WTC11 (cell line): ENCODE measurements at regions not wholly inside any gene's neighbourhood (a gene's known extent, or its start where the extent isn't known, plus 50 kb on each side); places are given as distances from the start of the nearest gene placed in this dataset.

Experiments
- ATAC-seq: fragments of 200-7000 bp; cut with Tn5 transposase; 2 replicates; pipeline ENCODE4 v1.10.0; 2021; ENCODE audit warnings: mild to moderate bottlenecking, moderate library complexity
- CTCF ChIA-PET: fragments of 300-600 bp; sonication (Branson Sonifier 250); formaldehyde crosslinking; loops from one replicate; lab custom pipeline; 2021; ENCODE audit warnings: antibody characterized with exemption; lab: Charles Lee
- POLR2A ChIA-PET: fragments of 350-600 bp; sonication (Branson Sonifier 250); formaldehyde crosslinking; loops from one replicate; lab custom pipeline; 2021; ENCODE audit warnings: antibody characterized with exemption; lab: Charles Lee
- DNase-seq: peaks from one replicate; pipeline ENCODE4 v3.0.0; 2021; ENCODE audit warnings: low spot score
- H3K27ac Mint-ChIP-seq: 2 replicates; pipeline ENCODE4 v1.8.0; 2021; ENCODE audit warnings: mixed read lengths
- H3K27me3 Mint-ChIP-seq: 2 replicates; pipeline ENCODE4 v1.8.0; 2021; ENCODE audit warnings: low read depth, mild to moderate bottlenecking, moderate library complexity, mixed read lengths
- H3K36me3 Mint-ChIP-seq: 2 replicates; pipeline ENCODE4 v1.8.0; 2021; ENCODE audit warnings: mixed read lengths
- H3K4me1 Mint-ChIP-seq: 2 replicates; pipeline ENCODE4 v1.8.0; 2022; ENCODE audit warnings: mixed read lengths
- H3K4me3 Mint-ChIP-seq: 2 replicates; pipeline ENCODE4 v1.8.0; 2021; ENCODE audit warnings: mild to moderate bottlenecking, moderate library complexity, mixed read lengths
- H3K9me3 Mint-ChIP-seq: 2 replicates; pipeline ENCODE4 v1.8.0; 2021; ENCODE audit warnings: mixed read lengths
- CREM ChIP-seq: sonication (generic); formaldehyde crosslinking; IDR thresholded peaks from 2 replicates; pipeline ENCODE4 v1.8.1; 2022; ENCODE audit warnings: mild to moderate bottlenecking, missing genetic modification reagents, moderate library complexity
- EMX1 ChIP-seq: fragments of 250-450 bp; sonication (Bioruptor Pico); IDR thresholded peaks from 2 replicates; pipeline ENCODE4 v1.8.0; 2021; ENCODE audit warnings: mild to moderate bottlenecking
- FOXP4 ChIP-seq: sonication (generic); formaldehyde crosslinking; IDR thresholded peaks from 2 replicates; pipeline ENCODE4 v1.8.0; 2022; ENCODE audit warnings: mild to moderate bottlenecking, missing genetic modification reagents
- JUN ChIP-seq: sonication (generic); formaldehyde crosslinking; IDR thresholded peaks from 2 replicates; pipeline ENCODE4 v1.8.0; 2023; ENCODE audit warnings: mild to moderate bottlenecking, missing genetic modification reagents
- KAT7 ChIP-seq: sonication (generic); formaldehyde crosslinking; IDR thresholded peaks from 2 replicates; pipeline ENCODE4 v1.8.1; 2023; ENCODE audit warnings: missing genetic modification reagents, mild to moderate bottlenecking, borderline replicate concordance
- MYBL2 ChIP-seq: sonication (generic); formaldehyde crosslinking; IDR thresholded peaks from 2 replicates; pipeline ENCODE4 v1.8.1; 2023; ENCODE audit warnings: mild to moderate bottlenecking, moderate library complexity, missing genetic modification reagents
- OVOL2 ChIP-seq: fragments of 250-450 bp; sonication (Bioruptor Pico); IDR thresholded peaks from 2 replicates; pipeline ENCODE4 v1.9.0; 2021; ENCODE audit warnings: mild to moderate bottlenecking, borderline replicate concordance
- PRRX2 ChIP-seq: fragments of 250-450 bp; sonication (Bioruptor Pico); IDR thresholded peaks from 2 replicates; pipeline ENCODE4 v1.8.0; 2021; ENCODE audit warnings: mild to moderate bottlenecking
- SMAD4 ChIP-seq: sonication (generic); formaldehyde crosslinking; IDR thresholded peaks from 2 replicates; pipeline ENCODE4 v1.8.0; 2022; ENCODE audit warnings: mild to moderate bottlenecking, missing genetic modification reagents
- SOX15 ChIP-seq: fragments of 250-450 bp; sonication (Bioruptor Pico); IDR thresholded peaks from 2 replicates; pipeline ENCODE4 v1.9.0; 2021; ENCODE audit warnings: mild to moderate bottlenecking
- SP1 ChIP-seq: sonication (generic); formaldehyde crosslinking; conservative IDR thresholded peaks from 2 replicates; pipeline ENCODE4 v1.8.1; 2022; ENCODE audit warnings: missing genetic modification reagents
- TCF7 ChIP-seq: sonication (generic); formaldehyde crosslinking; IDR thresholded peaks from 2 replicates; pipeline ENCODE4 v1.8.0; 2022; ENCODE audit warnings: mild to moderate bottlenecking, low read depth, missing genetic modification reagents, moderate library complexity
- ZMAT4 ChIP-seq: fragments of 250-450 bp; sonication (Bioruptor Pico); IDR thresholded peaks from 2 replicates; pipeline ENCODE4 v1.9.0; 2021; ENCODE audit warnings: mild to moderate bottlenecking
- ZNF232 ChIP-seq: sonication (generic); formaldehyde crosslinking; IDR thresholded peaks from 2 replicates; pipeline ENCODE4 v1.8.0; 2022; ENCODE audit warnings: mild to moderate bottlenecking, missing genetic modification reagents
- ZNF281 ChIP-seq: sonication (generic); formaldehyde crosslinking; IDR thresholded peaks from 2 replicates; pipeline ENCODE4 v1.8.0; 2023; ENCODE audit warnings: mild to moderate bottlenecking, missing genetic modification reagents
- TF ChIP-seq, protein P1 (sequence below): sonication (generic); formaldehyde crosslinking; IDR thresholded peaks from 2 replicates; pipeline ENCODE4 v1.8.1; 2022; ENCODE audit warnings: low read depth, missing genetic modification reagents, borderline replicate concordance
- TF ChIP-seq, protein P2 (sequence below): sonication (generic); formaldehyde crosslinking; IDR thresholded peaks from 2 replicates; pipeline ENCODE4 v1.8.1; 2023; ENCODE audit warnings: mild to moderate bottlenecking, missing genetic modification reagents, borderline replicate concordance
- TF ChIP-seq, protein P3 (sequence below): fragments of 250-450 bp; sonication (Bioruptor Pico); IDR thresholded peaks from 2 replicates; pipeline ENCODE4 v2.1.2; 2022; ENCODE audit warnings: mild to moderate bottlenecking, moderate library complexity
- TF ChIP-seq, protein P4 (sequence below): sonication (generic); formaldehyde crosslinking; IDR thresholded peaks from 2 replicates; pipeline ENCODE4 v1.8.0; 2023; ENCODE audit warnings: missing genetic modification reagents, mild to moderate bottlenecking, borderline replicate concordance

DNA sequence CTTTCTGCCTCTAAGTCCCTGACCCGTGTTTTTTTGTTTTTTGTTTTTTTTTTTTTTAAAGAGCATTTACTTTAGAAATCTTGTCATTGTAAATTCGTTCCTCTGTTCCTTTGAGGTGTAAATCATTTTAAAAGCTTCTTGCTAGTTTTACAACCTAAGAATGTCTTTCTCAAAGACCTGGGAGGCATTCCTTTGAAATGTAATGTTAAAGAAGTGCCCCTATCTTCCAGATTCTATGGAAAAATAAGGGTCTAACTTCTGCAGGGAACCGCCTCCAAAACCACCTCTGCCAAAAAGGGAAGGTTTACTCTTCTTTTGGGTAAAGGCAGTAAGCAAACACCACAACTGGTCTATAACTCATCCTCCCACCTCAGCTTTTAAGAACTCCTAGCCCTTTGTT, 259.6 kb upstream of the ZNF804A start:
- Mint-ChIP-seq H3K36me3 (no peaks in the 10 kb centered on the region), H3K9me3 (no peaks in the 10 kb centered on the region), H3K27me3 (peaks cover 89% of the 10 kb centered on the region), H3K27ac (no peak overlapping the region), H3K4me3 (0 out of 2 replicates have a peak overlapping the region, but pooled peaks have one; percentile 14), H3K4me1 (peaks cover 22% of the 10 kb centered on the region)
- ChIA-PET POLR2A (interaction anchor here (0.7 kb wide), 1 partner anchor 266 kb away, joined by 4 read pairs; no protein-coding TSS in a partner anchor), CTCF (no interaction called here)
- ATAC-seq (peak; percentile 70), DNase-seq (no peak)
- TF ChIP-seq ZMAT4 (CRISPR knock-in tag) (0 out of 2 replicates have a peak, but pooled peaks have one; percentile 36), JUN (CRISPR knock-in tag) (no peak), EMX1 (no peak), KAT7 (CRISPR knock-in tag) (no peak), ZNF281 (CRISPR knock-in tag) (no peak)
- TF ChIP-seq, protein P1, sequence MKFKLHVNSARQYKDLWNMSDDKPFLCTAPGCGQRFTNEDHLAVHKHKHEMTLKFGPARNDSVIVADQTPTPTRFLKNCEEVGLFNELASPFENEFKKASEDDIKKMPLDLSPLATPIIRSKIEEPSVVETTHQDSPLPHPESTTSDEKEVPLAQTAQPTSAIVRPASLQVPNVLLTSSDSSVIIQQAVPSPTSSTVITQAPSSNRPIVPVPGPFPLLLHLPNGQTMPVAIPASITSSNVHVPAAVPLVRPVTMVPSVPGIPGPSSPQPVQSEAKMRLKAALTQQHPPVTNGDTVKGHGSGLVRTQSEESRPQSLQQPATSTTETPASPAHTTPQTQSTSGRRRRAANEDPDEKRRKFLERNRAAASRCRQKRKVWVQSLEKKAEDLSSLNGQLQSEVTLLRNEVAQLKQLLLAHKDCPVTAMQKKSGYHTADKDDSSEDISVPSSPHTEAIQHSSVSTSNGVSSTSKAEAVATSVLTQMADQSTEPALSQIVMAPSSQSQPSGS (CRISPR knock-in tag): no peak
- TF ChIP-seq, protein P2, sequence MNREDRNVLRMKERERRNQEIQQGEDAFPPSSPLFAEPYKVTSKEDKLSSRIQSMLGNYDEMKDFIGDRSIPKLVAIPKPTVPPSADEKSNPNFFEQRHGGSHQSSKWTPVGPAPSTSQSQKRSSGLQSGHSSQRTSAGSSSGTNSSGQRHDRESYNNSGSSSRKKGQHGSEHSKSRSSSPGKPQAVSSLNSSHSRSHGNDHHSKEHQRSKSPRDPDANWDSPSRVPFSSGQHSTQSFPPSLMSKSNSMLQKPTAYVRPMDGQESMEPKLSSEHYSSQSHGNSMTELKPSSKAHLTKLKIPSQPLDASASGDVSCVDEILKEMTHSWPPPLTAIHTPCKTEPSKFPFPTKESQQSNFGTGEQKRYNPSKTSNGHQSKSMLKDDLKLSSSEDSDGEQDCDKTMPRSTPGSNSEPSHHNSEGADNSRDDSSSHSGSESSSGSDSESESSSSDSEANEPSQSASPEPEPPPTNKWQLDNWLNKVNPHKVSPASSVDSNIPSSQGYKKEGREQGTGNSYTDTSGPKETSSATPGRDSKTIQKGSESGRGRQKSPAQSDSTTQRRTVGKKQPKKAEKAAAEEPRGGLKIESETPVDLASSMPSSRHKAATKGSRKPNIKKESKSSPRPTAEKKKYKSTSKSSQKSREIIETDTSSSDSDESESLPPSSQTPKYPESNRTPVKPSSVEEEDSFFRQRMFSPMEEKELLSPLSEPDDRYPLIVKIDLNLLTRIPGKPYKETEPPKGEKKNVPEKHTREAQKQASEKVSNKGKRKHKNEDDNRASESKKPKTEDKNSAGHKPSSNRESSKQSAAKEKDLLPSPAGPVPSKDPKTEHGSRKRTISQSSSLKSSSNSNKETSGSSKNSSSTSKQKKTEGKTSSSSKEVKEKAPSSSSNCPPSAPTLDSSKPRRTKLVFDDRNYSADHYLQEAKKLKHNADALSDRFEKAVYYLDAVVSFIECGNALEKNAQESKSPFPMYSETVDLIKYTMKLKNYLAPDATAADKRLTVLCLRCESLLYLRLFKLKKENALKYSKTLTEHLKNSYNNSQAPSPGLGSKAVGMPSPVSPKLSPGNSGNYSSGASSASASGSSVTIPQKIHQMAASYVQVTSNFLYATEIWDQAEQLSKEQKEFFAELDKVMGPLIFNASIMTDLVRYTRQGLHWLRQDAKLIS (CRISPR knock-in tag): no peak

DNA sequence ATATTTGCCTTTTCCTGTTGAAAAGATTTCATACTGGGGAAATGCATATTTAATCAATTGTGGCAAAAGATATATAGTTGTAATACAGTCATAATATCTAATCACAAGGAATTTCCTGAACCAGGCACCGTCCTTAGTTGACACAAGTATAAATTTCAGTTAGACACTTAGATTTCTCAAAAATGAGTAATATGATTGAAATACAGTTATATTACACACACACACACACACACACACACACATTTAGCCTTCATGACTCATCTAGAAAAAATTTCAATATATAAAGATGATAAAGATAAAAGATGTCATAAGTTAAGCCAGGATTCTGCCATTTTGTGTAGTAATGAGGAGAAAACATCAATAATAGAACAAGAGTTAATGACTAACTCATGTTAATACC, 258.4 kb upstream of the ZNF804A start:
- ChIA-PET CTCF (no interaction called here), POLR2A (no interaction called here)
- no peak for ATAC-seq
- H3K4me1 Mint-ChIP-seq: peaks cover 22% of the 10 kb centered on the region
- no peaks in the 10 kb centered on the region for H3K9me3 Mint-ChIP-seq
- no peak overlapping the region for H3K4me3 Mint-ChIP-seq
- peaks cover 87% of the 10 kb centered on the region for H3K27me3 Mint-ChIP-seq
- DNase-seq: no peak
- H3K27ac Mint-ChIP-seq: no peak overlapping the region
- H3K36me3 Mint-ChIP-seq: no peaks in the 10 kb centered on the region
- TF ChIP-seq CREM (CRISPR knock-in tag) (no peak), OVOL2 (CRISPR knock-in tag) (no peak), PRRX2 (CRISPR knock-in tag) (no peak), ZNF232 (CRISPR knock-in tag) (no peak), TCF7 (CRISPR knock-in tag) (no peak), FOXP4 (CRISPR knock-in tag) (no peak), SP1 (CRISPR knock-in tag) (no peak), SOX15 (CRISPR knock-in tag) (no peak), SMAD4 (CRISPR knock-in tag) (no peak), MYBL2 (CRISPR knock-in tag) (no peak)
- TF ChIP-seq, protein P3, sequence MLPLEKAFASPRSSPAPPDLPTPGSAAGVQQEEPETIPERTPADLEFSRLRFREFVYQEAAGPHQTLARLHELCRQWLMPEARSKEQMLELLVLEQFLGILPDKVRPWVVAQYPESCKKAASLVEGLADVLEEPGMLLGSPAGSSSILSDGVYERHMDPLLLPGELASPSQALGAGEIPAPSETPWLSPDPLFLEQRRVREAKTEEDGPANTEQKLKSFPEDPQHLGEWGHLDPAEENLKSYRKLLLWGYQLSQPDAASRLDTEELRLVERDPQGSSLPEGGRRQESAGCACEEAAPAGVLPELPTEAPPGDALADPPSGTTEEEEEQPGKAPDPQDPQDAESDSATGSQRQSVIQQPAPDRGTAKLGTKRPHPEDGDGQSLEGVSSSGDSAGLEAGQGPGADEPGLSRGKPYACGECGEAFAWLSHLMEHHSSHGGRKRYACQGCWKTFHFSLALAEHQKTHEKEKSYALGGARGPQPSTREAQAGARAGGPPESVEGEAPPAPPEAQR (CRISPR knock-in tag): no peak
- TF ChIP-seq, protein P4, sequence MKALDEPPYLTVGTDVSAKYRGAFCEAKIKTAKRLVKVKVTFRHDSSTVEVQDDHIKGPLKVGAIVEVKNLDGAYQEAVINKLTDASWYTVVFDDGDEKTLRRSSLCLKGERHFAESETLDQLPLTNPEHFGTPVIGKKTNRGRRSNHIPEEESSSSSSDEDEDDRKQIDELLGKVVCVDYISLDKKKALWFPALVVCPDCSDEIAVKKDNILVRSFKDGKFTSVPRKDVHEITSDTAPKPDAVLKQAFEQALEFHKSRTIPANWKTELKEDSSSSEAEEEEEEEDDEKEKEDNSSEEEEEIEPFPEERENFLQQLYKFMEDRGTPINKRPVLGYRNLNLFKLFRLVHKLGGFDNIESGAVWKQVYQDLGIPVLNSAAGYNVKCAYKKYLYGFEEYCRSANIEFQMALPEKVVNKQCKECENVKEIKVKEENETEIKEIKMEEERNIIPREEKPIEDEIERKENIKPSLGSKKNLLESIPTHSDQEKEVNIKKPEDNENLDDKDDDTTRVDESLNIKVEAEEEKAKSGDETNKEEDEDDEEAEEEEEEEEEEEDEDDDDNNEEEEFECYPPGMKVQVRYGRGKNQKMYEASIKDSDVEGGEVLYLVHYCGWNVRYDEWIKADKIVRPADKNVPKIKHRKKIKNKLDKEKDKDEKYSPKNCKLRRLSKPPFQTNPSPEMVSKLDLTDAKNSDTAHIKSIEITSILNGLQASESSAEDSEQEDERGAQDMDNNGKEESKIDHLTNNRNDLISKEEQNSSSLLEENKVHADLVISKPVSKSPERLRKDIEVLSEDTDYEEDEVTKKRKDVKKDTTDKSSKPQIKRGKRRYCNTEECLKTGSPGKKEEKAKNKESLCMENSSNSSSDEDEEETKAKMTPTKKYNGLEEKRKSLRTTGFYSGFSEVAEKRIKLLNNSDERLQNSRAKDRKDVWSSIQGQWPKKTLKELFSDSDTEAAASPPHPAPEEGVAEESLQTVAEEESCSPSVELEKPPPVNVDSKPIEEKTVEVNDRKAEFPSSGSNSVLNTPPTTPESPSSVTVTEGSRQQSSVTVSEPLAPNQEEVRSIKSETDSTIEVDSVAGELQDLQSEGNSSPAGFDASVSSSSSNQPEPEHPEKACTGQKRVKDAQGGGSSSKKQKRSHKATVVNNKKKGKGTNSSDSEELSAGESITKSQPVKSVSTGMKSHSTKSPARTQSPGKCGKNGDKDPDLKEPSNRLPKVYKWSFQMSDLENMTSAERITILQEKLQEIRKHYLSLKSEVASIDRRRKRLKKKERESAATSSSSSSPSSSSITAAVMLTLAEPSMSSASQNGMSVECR: no peak
